ENCODE measurements at regions not wholly inside any gene's neighbourhood (a gene's known extent, or its start where the extent isn't known, plus 50 kb on each side); places are given as distances from the start of the nearest gene placed in this dataset.

DNA sequence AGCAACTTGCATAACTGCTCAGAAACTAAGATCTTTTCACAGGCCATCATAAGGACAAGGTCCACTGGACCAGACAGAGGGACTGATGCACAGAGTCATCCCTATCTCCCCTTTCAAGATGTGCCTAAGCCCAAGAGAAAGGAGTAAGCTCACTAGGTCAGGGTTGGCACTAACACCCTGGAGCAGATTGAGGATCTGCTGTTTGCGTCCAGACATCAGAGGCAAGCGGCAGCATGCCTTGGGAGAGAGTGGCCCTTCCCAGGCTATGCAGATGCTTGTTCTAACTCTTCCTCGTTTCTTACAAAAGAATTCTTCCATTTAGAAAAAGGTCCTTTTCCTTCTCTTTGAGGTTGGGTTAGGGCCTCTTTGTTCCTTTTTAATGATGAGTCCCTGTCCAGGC, 187.2 kb downstream of the KCNA5 start:
- H3K27me3 ChIP-seq: no peaks in the 10 kb centered on the region
- no peak overlapping the region for H3K4me3 ChIP-seq
- no peaks in the 10 kb centered on the region for H3K4me1 ChIP-seq
- no peaks in the 10 kb centered on the region for H3K36me3 ChIP-seq (ENCODE audit: low read depth, missing control alignments)
- DNase-seq: no peak
- no peak for TF ChIP-seq POLR2A (IDR thresholded peaks at IDR 0.05)
- TF ChIP-seq, protein P1, sequence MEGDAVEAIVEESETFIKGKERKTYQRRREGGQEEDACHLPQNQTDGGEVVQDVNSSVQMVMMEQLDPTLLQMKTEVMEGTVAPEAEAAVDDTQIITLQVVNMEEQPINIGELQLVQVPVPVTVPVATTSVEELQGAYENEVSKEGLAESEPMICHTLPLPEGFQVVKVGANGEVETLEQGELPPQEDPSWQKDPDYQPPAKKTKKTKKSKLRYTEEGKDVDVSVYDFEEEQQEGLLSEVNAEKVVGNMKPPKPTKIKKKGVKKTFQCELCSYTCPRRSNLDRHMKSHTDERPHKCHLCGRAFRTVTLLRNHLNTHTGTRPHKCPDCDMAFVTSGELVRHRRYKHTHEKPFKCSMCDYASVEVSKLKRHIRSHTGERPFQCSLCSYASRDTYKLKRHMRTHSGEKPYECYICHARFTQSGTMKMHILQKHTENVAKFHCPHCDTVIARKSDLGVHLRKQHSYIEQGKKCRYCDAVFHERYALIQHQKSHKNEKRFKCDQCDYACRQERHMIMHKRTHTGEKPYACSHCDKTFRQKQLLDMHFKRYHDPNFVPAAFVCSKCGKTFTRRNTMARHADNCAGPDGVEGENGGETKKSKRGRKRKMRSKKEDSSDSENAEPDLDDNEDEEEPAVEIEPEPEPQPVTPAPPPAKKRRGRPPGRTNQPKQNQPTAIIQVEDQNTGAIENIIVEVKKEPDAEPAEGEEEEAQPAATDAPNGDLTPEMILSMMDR (IDR thresholded peaks at IDR 0.05): no peak
- no peak overlapping the region for H3K27ac ChIP-seq
- no peaks in the 10 kb centered on the region for H3K9me3 ChIP-seq
- WGBS, 2 donors: 94 to 95% methylated on average over 3 of the region's 3 CpGs
- intact Hi-C loops (cut with DNase I; ENCODE audit: low total_unique reads): no loop called here

DNA sequence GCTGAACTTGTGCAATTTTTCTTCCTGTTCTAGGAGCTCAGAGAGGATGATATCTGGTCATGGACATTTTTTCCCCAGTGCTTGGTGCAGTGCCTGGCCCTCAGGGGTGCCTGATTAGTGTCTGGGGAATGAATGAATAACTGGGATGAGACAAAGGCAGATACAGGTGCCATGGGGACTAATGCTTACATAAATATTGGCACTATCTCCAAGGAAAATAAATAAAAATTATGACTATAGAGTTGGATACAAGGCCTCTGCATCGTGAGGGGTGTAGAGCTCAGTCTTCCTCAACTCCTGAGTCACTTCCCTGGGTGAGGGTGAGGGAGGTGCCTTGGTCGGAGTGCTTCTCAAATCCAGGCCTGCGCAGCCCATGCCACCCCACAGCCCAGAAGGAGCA, 188.6 kb downstream of the KCNA5 start:
- WGBS, 2 donors: 86 to 90% methylated on average over 3 of the region's 3 CpGs

DNA sequence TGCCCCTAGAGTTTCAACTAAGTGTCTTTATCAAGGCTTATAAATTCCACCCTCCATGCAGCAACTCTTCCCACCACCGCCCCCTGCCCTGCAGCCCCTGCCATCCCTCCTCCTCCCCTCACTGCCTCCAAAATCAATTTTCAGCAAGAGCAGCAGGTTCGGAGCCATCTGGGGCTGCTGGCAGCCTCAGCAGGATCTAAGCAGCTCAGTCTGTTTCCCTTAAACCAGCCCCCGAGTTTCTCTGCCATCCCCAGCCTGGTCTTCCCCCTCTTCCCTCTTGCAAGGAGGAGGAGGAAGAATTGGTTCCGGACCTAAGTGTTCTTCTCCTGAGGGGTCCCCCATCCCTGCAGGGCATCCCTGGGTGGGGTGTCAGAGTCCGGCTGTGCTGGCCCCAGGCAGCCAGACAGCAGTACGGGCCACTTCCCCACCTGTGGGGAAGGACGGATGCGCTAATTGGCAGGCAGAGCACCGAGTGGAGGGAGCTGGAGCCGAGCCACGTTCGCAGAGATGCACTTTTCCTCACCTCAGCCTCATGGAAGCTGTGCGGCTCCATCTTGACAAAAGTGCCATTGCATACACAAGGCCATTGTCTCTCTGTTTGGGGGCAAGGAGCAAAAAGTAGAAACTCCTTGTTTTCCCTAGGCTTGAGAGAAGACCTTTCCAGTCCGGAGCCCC, 189.3 kb downstream of the KCNA5 start:
- 66 to 74% methylated on average over 11 to 14 of the region's 14 CpGs for WGBS, 2 donors
- no peak overlapping the region for H3K4me3 ChIP-seq
- no peaks in the 10 kb centered on the region for H3K9me3 ChIP-seq
- no peaks in the 10 kb centered on the region for H3K27me3 ChIP-seq
- TF ChIP-seq, protein P1 (IDR thresholded peaks at IDR 0.05): no peak
- no peak for TF ChIP-seq POLR2A (IDR thresholded peaks at IDR 0.05)
- no peak for DNase-seq
- intact Hi-C loops (cut with DNase I; ENCODE audit: low total_unique reads): no loop called here
- H3K36me3 ChIP-seq (ENCODE audit: low read depth, missing control alignments): no peaks in the 10 kb centered on the region
- H3K27ac ChIP-seq: no peak overlapping the region
- H3K4me1 ChIP-seq: no peaks in the 10 kb centered on the region

More for the DNA sequence above, 188.6 kb downstream of the KCNA5 start:
- Histone ChIP-seq H3K9me3 (no peaks in the 10 kb centered on the region), H3K27ac (no peak overlapping the region), H3K4me1 (no peaks in the 10 kb centered on the region), H3K27me3 (no peaks in the 10 kb centered on the region), H3K4me3 (no peak overlapping the region), H3K36me3 (ENCODE audit: low read depth, missing control alignments) (no peaks in the 10 kb centered on the region)
- DNase-seq: no peak
- intact Hi-C loops (cut with DNase I; ENCODE audit: low total_unique reads): no loop called here
- no peak for TF ChIP-seq POLR2A (IDR thresholded peaks at IDR 0.05)
- TF ChIP-seq, protein P1 (IDR thresholded peaks at IDR 0.05): no peak

DNA sequence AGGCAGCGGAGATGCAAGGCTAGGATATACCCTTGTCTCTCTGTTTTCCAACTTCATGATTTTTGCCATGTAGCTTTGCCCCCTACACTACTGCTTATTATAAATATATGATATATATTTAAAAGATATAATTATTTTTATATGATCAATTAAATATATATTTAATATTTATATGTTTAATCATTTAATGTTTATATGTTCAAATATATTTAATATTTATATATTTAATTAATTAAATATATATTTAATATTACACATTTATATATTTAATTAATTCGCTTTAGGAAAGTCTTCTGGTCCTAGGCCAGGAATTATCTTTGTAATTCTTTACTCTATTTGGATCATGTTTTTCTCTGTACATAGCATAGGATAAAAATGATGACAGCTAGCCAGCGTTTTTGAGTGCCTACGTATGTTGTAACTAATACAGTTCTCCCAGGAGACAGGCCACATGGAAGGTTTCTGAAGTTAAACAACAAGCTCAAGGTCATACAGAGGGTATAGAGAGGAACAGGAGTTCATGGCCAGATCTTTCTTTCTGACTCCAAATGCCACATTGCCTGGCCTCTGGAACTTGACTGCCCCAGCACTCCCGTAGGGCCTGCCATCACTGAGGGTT, 192.5 kb downstream of the KCNA5 start:
- DNase-seq: no peak
- H3K36me3 ChIP-seq (ENCODE audit: low read depth, missing control alignments): no peaks in the 10 kb centered on the region
- WGBS, 2 donors: 87 to 89% methylated on average over 5 of the region's 5 CpGs
- intact Hi-C loops (cut with DNase I; ENCODE audit: low total_unique reads): no loop called here
- H3K4me3 ChIP-seq: no peak overlapping the region
- TF ChIP-seq POLR2A (IDR thresholded peaks at IDR 0.05): no peak
- TF ChIP-seq, protein P1 (IDR thresholded peaks at IDR 0.05): no peak
- no peaks in the 10 kb centered on the region for H3K4me1 ChIP-seq
- no peak overlapping the region for H3K27ac ChIP-seq
- H3K27me3 ChIP-seq: no peaks in the 10 kb centered on the region
- H3K9me3 ChIP-seq: no peaks in the 10 kb centered on the region

DNA sequence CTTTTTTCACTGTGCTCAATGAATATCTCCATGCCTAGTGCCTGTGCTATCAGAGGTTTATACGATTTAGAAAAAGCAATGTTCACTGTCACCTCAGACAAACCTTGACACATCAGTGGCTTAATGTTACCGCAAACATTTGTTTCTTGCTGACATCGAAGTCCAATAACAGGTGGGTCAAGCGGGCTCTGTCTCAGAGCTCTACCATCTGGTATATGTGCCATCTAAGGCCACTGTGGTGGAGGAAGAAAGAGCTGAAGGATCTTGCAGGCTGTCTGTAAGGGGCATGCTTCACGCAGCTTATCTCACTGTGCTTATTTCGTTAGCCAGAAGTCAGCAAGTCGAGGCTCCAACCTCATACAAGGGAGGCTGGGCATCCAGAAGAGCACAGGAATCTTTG, 189.5 kb upstream of the NTF3 start:
- no peaks in the 10 kb centered on the region for H3K36me3 ChIP-seq (ENCODE audit: low read depth, missing control alignments)
- WGBS, 2 donors: 80 to 84% methylated on average over 5 to 7 of the region's 7 CpGs
- no peak overlapping the region for H3K27ac ChIP-seq
- H3K27me3 ChIP-seq: no peaks in the 10 kb centered on the region
- TF ChIP-seq, protein P1 (IDR thresholded peaks at IDR 0.05): no peak
- no peak for TF ChIP-seq POLR2A (IDR thresholded peaks at IDR 0.05)
- H3K9me3 ChIP-seq: no peaks in the 10 kb centered on the region
- DNase-seq: no peak
- intact Hi-C loops (cut with DNase I; ENCODE audit: low total_unique reads): no loop called here
- H3K4me3 ChIP-seq: no peak overlapping the region
- H3K4me1 ChIP-seq: peaks cover 5% of the 10 kb centered on the region

All from testis (tissue), 2 donors.